Kidney epithelial cell (primary cell): ENCODE measurements at regions not wholly inside any gene's neighbourhood (a gene's known extent, or its start where the extent isn't known, plus 50 kb on each side); places are given as distances from the start of the nearest gene placed in this dataset.

ENCODE experiments used
- DNase-seq: peaks from one replicate; pipeline ENCODE4 v3.0.0-alpha.2; 2010; ENCODE audit warnings: low read depth
- H3K27me3 ChIP-seq: 2 replicates; pipeline ENCODE4 v1.6.0; 2011; ENCODE audit warnings: low read length; ENCODE audit not compliant: control insufficient read depth, insufficient read depth
- H3K36me3 ChIP-seq: 2 replicates; pipeline ENCODE4 v1.5.1; 2011; ENCODE audit warnings: low read length; ENCODE audit not compliant: control insufficient read depth, insufficient read depth
- H3K4me3 ChIP-seq: 2 replicates; pipeline ENCODE4 v1.5.1; 2011; ENCODE audit warnings: low read depth, mild to moderate bottlenecking, control low read depth, low read length
- TF ChIP-seq, protein P1 (sequence below): IDR thresholded peaks from 2 replicates; pipeline ENCODE4 v1.5.1; 2011; ENCODE audit warnings: mild to moderate bottlenecking, moderate library complexity, low read length, control low read depth, inconsistent platforms; ENCODE audit not compliant: insufficient read depth, poor library complexity, severe bottlenecking

DNA sequence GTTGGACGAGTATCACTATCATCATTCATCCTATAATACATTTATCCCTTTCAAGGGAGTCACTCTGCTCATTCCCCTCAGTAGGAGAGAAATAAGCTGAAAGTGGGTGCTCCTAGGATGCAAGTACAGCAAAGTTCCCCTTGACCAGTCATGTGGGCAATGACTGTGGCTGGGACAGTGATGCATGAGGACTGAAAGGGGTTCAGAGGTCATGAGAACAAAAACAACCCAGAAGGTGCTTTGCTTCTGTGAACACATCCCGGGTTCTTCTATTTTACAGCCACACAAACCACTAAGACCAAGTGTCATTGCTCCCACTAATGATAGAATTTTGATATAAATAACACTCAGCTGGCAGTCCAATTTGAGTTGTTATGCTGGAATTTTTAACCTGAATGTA is 177.8 kb upstream of the ADCY2 start:
- DNase-seq, result no peak
- no peak overlapping the region for H3K4me3 ChIP-seq
- H3K36me3 ChIP-seq, result no peaks in the 10 kb centered on the region
- no peaks in the 10 kb centered on the region for H3K27me3 ChIP-seq
- TF ChIP-seq, protein P1, sequence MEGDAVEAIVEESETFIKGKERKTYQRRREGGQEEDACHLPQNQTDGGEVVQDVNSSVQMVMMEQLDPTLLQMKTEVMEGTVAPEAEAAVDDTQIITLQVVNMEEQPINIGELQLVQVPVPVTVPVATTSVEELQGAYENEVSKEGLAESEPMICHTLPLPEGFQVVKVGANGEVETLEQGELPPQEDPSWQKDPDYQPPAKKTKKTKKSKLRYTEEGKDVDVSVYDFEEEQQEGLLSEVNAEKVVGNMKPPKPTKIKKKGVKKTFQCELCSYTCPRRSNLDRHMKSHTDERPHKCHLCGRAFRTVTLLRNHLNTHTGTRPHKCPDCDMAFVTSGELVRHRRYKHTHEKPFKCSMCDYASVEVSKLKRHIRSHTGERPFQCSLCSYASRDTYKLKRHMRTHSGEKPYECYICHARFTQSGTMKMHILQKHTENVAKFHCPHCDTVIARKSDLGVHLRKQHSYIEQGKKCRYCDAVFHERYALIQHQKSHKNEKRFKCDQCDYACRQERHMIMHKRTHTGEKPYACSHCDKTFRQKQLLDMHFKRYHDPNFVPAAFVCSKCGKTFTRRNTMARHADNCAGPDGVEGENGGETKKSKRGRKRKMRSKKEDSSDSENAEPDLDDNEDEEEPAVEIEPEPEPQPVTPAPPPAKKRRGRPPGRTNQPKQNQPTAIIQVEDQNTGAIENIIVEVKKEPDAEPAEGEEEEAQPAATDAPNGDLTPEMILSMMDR, result no peak

DNA sequence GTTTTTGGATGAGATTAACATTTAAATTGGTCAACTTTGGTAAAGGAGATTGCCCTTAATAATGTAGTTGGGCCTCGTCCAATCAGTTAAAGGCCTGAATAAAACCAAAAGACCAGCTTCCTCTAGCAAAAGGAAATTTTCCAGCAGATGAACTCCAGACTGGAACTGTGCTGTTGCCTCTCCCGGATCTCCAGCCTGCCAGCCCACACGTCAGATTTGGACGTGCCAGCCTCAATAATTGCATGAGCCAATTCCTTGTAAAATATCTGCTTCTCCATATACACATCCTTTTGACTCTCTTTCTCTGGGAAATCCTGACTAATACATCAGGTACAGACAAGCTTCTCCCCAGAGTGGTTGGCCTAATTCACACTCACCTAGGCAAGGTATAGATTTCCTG is 175.8 kb upstream of the ADCY2 start:
- no peaks in the 10 kb centered on the region for H3K27me3 ChIP-seq
- H3K4me3 ChIP-seq, result no peak overlapping the region
- H3K36me3 ChIP-seq, result no peaks in the 10 kb centered on the region
- TF ChIP-seq, protein P1, result no peak
- DNase-seq, result no peak

- Histone ChIP-seq H3K27me3 (no peaks in the 10 kb centered on the region), H3K36me3 (no peaks in the 10 kb centered on the region), H3K4me3 (no peak overlapping the region)
- DNase-seq, result no peak
- TF ChIP-seq, protein P1, result no peak
Measured at GRCh38 chr5:7221041-7221440, 174.9 kb upstream of the ADCY2 start.

- H3K27me3 ChIP-seq, result no peaks in the 10 kb centered on the region
- TF ChIP-seq, protein P1, result no peak
- H3K36me3 ChIP-seq, result no peaks in the 10 kb centered on the region
- no peak for DNase-seq
- no peak overlapping the region for H3K4me3 ChIP-seq
Measured at GRCh38 chr5:7225826-7226225, 170.1 kb upstream of the ADCY2 start.

GRCh38 chr5:7242118-7242710 is 153.7 kb upstream of the ADCY2 start:
- Histone ChIP-seq H3K27me3 (no peaks in the 10 kb centered on the region), H3K36me3 (no peaks in the 10 kb centered on the region), H3K4me3 (no peak overlapping the region)
- TF ChIP-seq, protein P1, result no peak
- DNase-seq, result no peak

- Histone ChIP-seq H3K27me3 (no peaks in the 10 kb centered on the region), H3K4me3 (no peak overlapping the region), H3K36me3 (no peaks in the 10 kb centered on the region)
- TF ChIP-seq, protein P1, result no peak
- no peak for DNase-seq
Measured at GRCh38 chr5:7244208-7244607, 151.7 kb upstream of the ADCY2 start.
